ENCODE measurements at regions not wholly inside any gene's neighbourhood (a gene's known extent, or its start where the extent isn't known, plus 50 kb on each side); places are given as distances from the start of the nearest gene placed in this dataset.

DNA sequence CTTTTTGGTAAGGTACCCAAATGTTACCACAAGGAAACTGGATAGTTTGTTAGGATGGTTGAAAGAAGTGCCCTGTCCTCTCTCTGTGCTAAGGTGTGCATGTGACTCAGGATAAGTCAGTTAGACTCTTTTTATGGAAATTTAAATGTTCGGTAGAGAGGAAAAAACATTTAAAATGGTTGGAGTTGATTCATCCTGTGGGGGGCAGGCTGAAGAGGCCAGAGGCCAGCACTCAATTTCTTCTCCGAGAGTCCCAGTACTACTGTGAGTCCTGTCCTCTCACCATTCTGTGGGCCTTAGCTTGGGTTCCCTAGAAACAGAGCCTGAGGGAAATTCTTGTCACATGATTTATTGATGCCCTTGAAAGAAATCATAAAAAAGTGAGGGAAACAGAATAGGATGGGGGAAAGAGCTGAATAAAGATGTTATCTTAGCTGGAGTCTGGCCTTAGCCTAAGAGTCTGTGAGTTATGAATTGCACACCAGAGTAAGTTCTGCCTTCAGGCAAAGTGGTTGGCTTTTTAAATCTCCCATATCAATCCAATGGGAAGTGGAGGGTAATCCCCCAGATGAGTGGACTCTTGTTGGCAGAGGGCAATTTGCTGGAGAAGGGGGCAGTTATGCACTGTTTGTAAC is 106.5 kb upstream of the GALNT15 start:
- ATAC-seq, result no peak
- Histone ChIP-seq H3K27ac (ENCODE audit: low read depth, low read length) (no peak overlapping the region), H3K4me3 (ENCODE audit: low read length) (no peak overlapping the region), H3K36me3 (ENCODE audit: control insufficient read depth in 2 of 3, insufficient read depth in 3 of 3, low read length in 3 of 3) (no peaks in the 10 kb centered on the region), H3K27me3 (ENCODE audit: control insufficient read depth in 2 of 2, insufficient read depth in 2 of 2, low read length in 2 of 2) (no peaks in the 10 kb centered on the region), H3K9me3 (ENCODE audit: control insufficient read depth in 2 of 3, low read length in 3 of 3) (no peaks in the 10 kb centered on the region), H3K4me1 (ENCODE audit: control insufficient read depth in 2 of 2, insufficient read depth in 2 of 2, low read length in 2 of 2) (no peaks in the 10 kb centered on the region)
- Mint-ChIP-seq H3K4me1 (peaks cover 0 to 3% (median 0%) of the 10 kb centered on the region in 7 donors), H3K27me3 (peaks cover 0 to 2% (median 0%) of the 10 kb centered on the region in 5 donors), H3K4me3 (no peak overlapping the region), H3K9me3 (peaks cover 0 to 4% (median 0%) of the 10 kb centered on the region in 11 donors), H3K36me3 (peaks cover 0 to under 1% (median 0%) of the 10 kb centered on the region in 5 donors), H3K27ac (no peak overlapping the region)
- no peak for DNase-seq
- intact Hi-C loops (cut with micrococcal nuclease), result no loop called here
- ChIA-PET POLR2A (no interaction called here), CTCF (no interaction called here)

GRCh38 chr3:16069149-16069922 is 105.1 kb upstream of the GALNT15 start:
- no peak overlapping the region for H3K4me3 Mint-ChIP-seq
- no peak overlapping the region for H3K27ac ChIP-seq (ENCODE audit: low read depth, low read length)
- peaks cover 0 to 2% (median 0%) of the 10 kb centered on the region in 5 donors for H3K27me3 Mint-ChIP-seq
- ChIA-PET POLR2A (no interaction called here), CTCF (no interaction called here)
- H3K4me3 ChIP-seq (ENCODE audit: low read length), result no peak overlapping the region
- H3K9me3 ChIP-seq (ENCODE audit: control insufficient read depth in 2 of 3, low read length in 3 of 3), result no peaks in the 10 kb centered on the region
- no peak for ATAC-seq
- no peaks in the 10 kb centered on the region for H3K36me3 Mint-ChIP-seq
- intact Hi-C loops (cut with micrococcal nuclease), result no loop called here
- H3K27ac Mint-ChIP-seq, result peak overlapping the region in 1 of 9 donors; percentile 29
- H3K36me3 ChIP-seq (ENCODE audit: control insufficient read depth in 2 of 3, insufficient read depth in 3 of 3, low read length in 3 of 3), result no peaks in the 10 kb centered on the region
- no peak for DNase-seq
- no peaks in the 10 kb centered on the region for H3K4me1 ChIP-seq (ENCODE audit: control insufficient read depth in 2 of 2, insufficient read depth in 2 of 2, low read length in 2 of 2)
- H3K4me1 Mint-ChIP-seq, result peaks cover 0 to 3% (median 0%) of the 10 kb centered on the region in 7 donors
- no peaks in the 10 kb centered on the region for H3K27me3 ChIP-seq (ENCODE audit: control insufficient read depth in 2 of 2, insufficient read depth in 2 of 2, low read length in 2 of 2)
- H3K9me3 Mint-ChIP-seq, result peaks cover 0 to 4% (median 0%) of the 10 kb centered on the region in 11 donors

- Histone ChIP-seq H3K27ac (ENCODE audit: low read depth, low read length) (no peak overlapping the region), H3K9me3 (ENCODE audit: control insufficient read depth in 2 of 3, low read length in 3 of 3) (no peaks in the 10 kb centered on the region), H3K4me3 (ENCODE audit: low read length) (no peak overlapping the region), H3K36me3 (ENCODE audit: control insufficient read depth in 2 of 3, insufficient read depth in 3 of 3, low read length in 3 of 3) (no peaks in the 10 kb centered on the region), H3K4me1 (ENCODE audit: control insufficient read depth in 2 of 2, insufficient read depth in 2 of 2, low read length in 2 of 2) (no peaks in the 10 kb centered on the region), H3K27me3 (ENCODE audit: control insufficient read depth in 2 of 2, insufficient read depth in 2 of 2, low read length in 2 of 2) (no peaks in the 10 kb centered on the region)
- no peaks in the 10 kb centered on the region for H3K4me1 Mint-ChIP-seq
- CTCF ChIA-PET, result no interaction called here
- intact Hi-C loops (cut with micrococcal nuclease), result no loop called here
- H3K27ac Mint-ChIP-seq, result no peak overlapping the region
- ATAC-seq (no peak), DNase-seq (no peak)
- H3K4me3 Mint-ChIP-seq, result no peak overlapping the region
- no peaks in the 10 kb centered on the region for H3K36me3 Mint-ChIP-seq
- H3K27me3 Mint-ChIP-seq, result peaks cover 0 to 4% (median 0%) of the 10 kb centered on the region in 5 donors
- POLR2A ChIA-PET, result no interaction called here
- H3K9me3 Mint-ChIP-seq, result peaks cover 0 to 6% (median 0%) of the 10 kb centered on the region in 11 donors
Observed at GRCh38 chr3:16070707-16071106, 103.8 kb upstream of the GALNT15 start.

- ATAC-seq, result no peak
- intact Hi-C loops (cut with micrococcal nuclease), result no loop called here
Observed at GRCh38 chr3:16071206-16071605, 103.3 kb upstream of the GALNT15 start.

DNA sequence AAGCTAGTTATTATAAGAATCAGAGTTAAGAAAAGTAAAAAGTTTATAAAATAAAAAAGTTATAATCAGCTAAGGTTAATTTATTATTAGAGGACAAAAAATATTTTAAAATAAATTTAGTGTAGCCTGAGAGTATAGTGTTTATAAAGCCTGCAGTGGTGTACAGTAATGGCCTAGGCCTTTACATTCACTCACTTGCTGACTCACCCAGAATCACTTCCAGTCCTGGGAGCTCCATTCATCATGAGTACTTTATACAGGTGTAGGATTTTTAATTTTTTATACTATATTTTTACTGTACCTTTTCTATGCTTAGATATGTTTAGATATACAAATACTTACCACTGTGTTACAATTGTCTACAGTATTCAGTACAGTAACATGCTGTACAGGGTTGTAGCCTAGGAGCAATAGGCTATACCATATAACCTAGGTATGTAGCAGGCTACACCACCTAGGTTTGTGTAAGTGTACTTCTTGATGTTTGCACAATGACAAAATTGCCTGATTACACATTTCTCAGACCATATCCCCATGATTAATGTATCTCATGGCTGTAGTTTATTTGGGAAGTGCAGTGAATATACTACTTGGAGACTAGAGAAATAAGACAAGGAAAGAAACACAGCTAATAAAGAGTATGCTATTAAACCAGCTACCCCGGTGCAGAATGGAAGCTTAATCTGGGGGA is 101.9 kb upstream of the GALNT15 start:
- Mint-ChIP-seq H3K27me3 (peaks cover 0 to 4% (median 2%) of the 10 kb centered on the region in 5 donors), H3K9me3 (peaks cover 0 to 14% (median 4%) of the 10 kb centered on the region in 11 donors), H3K36me3 (no peaks in the 10 kb centered on the region), H3K4me3 (no peak overlapping the region), H3K4me1 (no peaks in the 10 kb centered on the region), H3K27ac (no peak overlapping the region)
- intact Hi-C loops (cut with micrococcal nuclease), result no loop called here
- H3K27ac ChIP-seq (ENCODE audit: low read depth, low read length), result no peak overlapping the region
- ChIA-PET CTCF (no interaction called here), POLR2A (no interaction called here)
- no peaks in the 10 kb centered on the region for H3K4me1 ChIP-seq (ENCODE audit: control insufficient read depth in 2 of 2, insufficient read depth in 2 of 2, low read length in 2 of 2)
- no peaks in the 10 kb centered on the region for H3K9me3 ChIP-seq (ENCODE audit: control insufficient read depth in 2 of 3, low read length in 3 of 3)
- DNase-seq (no peak), ATAC-seq (no peak)
- no peak overlapping the region for H3K4me3 ChIP-seq (ENCODE audit: low read length)
- H3K27me3 ChIP-seq (ENCODE audit: control insufficient read depth in 2 of 2, insufficient read depth in 2 of 2, low read length in 2 of 2), result no peaks in the 10 kb centered on the region
- H3K36me3 ChIP-seq (ENCODE audit: control insufficient read depth in 2 of 3, insufficient read depth in 3 of 3, low read length in 3 of 3), result no peaks in the 10 kb centered on the region

More at GRCh38 chr3:16071206-16071605, 103.3 kb upstream of the GALNT15 start:
- Mint-ChIP-seq H3K4me1 (no peaks in the 10 kb centered on the region), H3K4me3 (no peak overlapping the region), H3K27me3 (peaks cover 0 to 4% (median 0%) of the 10 kb centered on the region in 5 donors), H3K27ac (no peak overlapping the region), H3K36me3 (no peaks in the 10 kb centered on the region), H3K9me3 (peaks cover 0 to 6% (median 0%) of the 10 kb centered on the region in 11 donors)
- Histone ChIP-seq H3K9me3 (ENCODE audit: control insufficient read depth in 2 of 3, low read length in 3 of 3) (no peaks in the 10 kb centered on the region), H3K36me3 (ENCODE audit: control insufficient read depth in 2 of 3, insufficient read depth in 3 of 3, low read length in 3 of 3) (no peaks in the 10 kb centered on the region), H3K4me3 (ENCODE audit: low read length) (no peak overlapping the region), H3K4me1 (ENCODE audit: control insufficient read depth in 2 of 2, insufficient read depth in 2 of 2, low read length in 2 of 2) (no peaks in the 10 kb centered on the region), H3K27me3 (ENCODE audit: control insufficient read depth in 2 of 2, insufficient read depth in 2 of 2, low read length in 2 of 2) (no peaks in the 10 kb centered on the region), H3K27ac (ENCODE audit: low read depth, low read length) (no peak overlapping the region)
- no peak for DNase-seq
- POLR2A ChIA-PET, result no interaction called here
- CTCF ChIA-PET, result no interaction called here

- no peak overlapping the region for H3K4me3 Mint-ChIP-seq
- H3K4me1 Mint-ChIP-seq, result no peaks in the 10 kb centered on the region
- H3K9me3 ChIP-seq (ENCODE audit: control insufficient read depth in 2 of 3, low read length in 3 of 3), result no peaks in the 10 kb centered on the region
- ATAC-seq (no peak), DNase-seq (no peak)
- peaks cover 0 to 9% (median 2%) of the 10 kb centered on the region in 5 donors for H3K27me3 Mint-ChIP-seq
- H3K9me3 Mint-ChIP-seq, result peaks cover 0 to 21% (median 5%) of the 10 kb centered on the region in 11 donors
- no peak overlapping the region for H3K27ac Mint-ChIP-seq
- H3K27ac ChIP-seq (ENCODE audit: low read depth, low read length), result no peak overlapping the region
- intact Hi-C loops (cut with micrococcal nuclease), result no loop called here
- H3K4me3 ChIP-seq (ENCODE audit: low read length), result no peak overlapping the region
- ChIA-PET CTCF (no interaction called here), POLR2A (no interaction called here)
- no peaks in the 10 kb centered on the region for H3K36me3 Mint-ChIP-seq
- no peaks in the 10 kb centered on the region for H3K4me1 ChIP-seq (ENCODE audit: control insufficient read depth in 2 of 2, insufficient read depth in 2 of 2, low read length in 2 of 2)
- no peaks in the 10 kb centered on the region for H3K27me3 ChIP-seq (ENCODE audit: control insufficient read depth in 2 of 2, insufficient read depth in 2 of 2, low read length in 2 of 2)
- no peaks in the 10 kb centered on the region for H3K36me3 ChIP-seq (ENCODE audit: control insufficient read depth in 2 of 3, insufficient read depth in 3 of 3, low read length in 3 of 3)
Observed at GRCh38 chr3:16073203-16073602, 101.3 kb upstream of the GALNT15 start.

Data from naive thymus-derived CD4-positive, alpha-beta T cell (primary cell).